Adrenal gland (tissue), 5 donors: ENCODE measurements at regions not wholly inside any gene's neighbourhood (a gene's known extent, or its start where the extent isn't known, plus 50 kb on each side); places are given as distances from the start of the nearest gene placed in this dataset.

Experiments used
- CTCF ChIP-seq, 6 experiments: fragments of 450-650 bp in 4 of 6; fragments of 200-600 bp in 2 of 6; sonication (generic) in 1 of 6; IDR thresholded peaks; 1 replicate in 5 of 6; 2 replicates in 1 of 6; pipeline versions ENCODE4 v1.5.1 to v1.8.0; 2016 to 2021; ENCODE audit warnings: antibody characterized with exemption in 6 of 6, mild to moderate bottlenecking in 2 of 6, moderate library complexity in 1 of 6
- POLR2A ChIP-seq, 2 donors: fragments of 450-650 bp; IDR thresholded peaks; one replicate each; pipeline ENCODE4 v1.6.1; 2017; ENCODE audit warnings: antibody characterized with exemption in 2 of 2, mild to moderate bottlenecking in 2 of 2, moderate library complexity in 1 of 2
- donor health status: DM: no; HTN: no; CAD: no.

GRCh38 chr17:13962716-13963240 lies 106.5 kb upstream of the COX10 start:
- TF ChIP-seq CTCF (IDR thresholded peaks at IDR 0.05) (no peak), POLR2A (IDR thresholded peaks at IDR 0.05) (no peak)
